IMR-90 (cell line): ENCODE measurements at regions not wholly inside any gene's neighbourhood (a gene's known extent, or its start where the extent isn't known, plus 50 kb on each side); places are given as distances from the start of the nearest gene placed in this dataset.
"Not testable (repeated sequence)": the region's sequence is repeated elsewhere in the genome, so short reads cannot be mapped to it uniquely, and the experiment has no call there.

Experiments
- BHLHE40 ChIP-seq: fragments of 150-350 bp; IDR thresholded peaks from 2 replicates; pipeline ENCODE4 v1.6.1; 2016; ENCODE audit warnings: mild to moderate bottlenecking, low read depth, low read length
- CEBPB ChIP-seq: IDR thresholded peaks from 2 replicates; pipeline ENCODE4 v1.6.1; 2012; ENCODE audit warnings: low read depth, low read length, improper control_type of control experiment
- CHD1 ChIP-seq: IDR thresholded peaks from 2 replicates; pipeline ENCODE4 v1.6.1; 2012; ENCODE audit warnings: low read depth, low read length, improper control_type of control experiment
- CTCF ChIP-seq: conservative IDR thresholded peaks from 2 replicates; pipeline ENCODE4 v1.5.1; 2012; ENCODE audit warnings: mild to moderate bottlenecking, low read depth, low read length, improper control_type of control experiment
- FOS ChIP-seq: fragments of 150-350 bp; IDR thresholded peaks from 2 replicates; pipeline ENCODE4 v1.6.1; 2016; ENCODE audit warnings: low read depth, low read length
- MAFK ChIP-seq: IDR thresholded peaks from 2 replicates; pipeline ENCODE4 v1.6.1; 2012; ENCODE audit warnings: low read depth, low read length, improper control_type of control experiment
- MAZ ChIP-seq: IDR thresholded peaks from 2 replicates; pipeline ENCODE4 v1.6.1; 2012; ENCODE audit warnings: low read depth, mild to moderate bottlenecking, low read length, improper control_type of control experiment, moderate library complexity, borderline replicate concordance
- POLR2A ChIP-seq: IDR thresholded peaks from 2 replicates; pipeline ENCODE4 v1.6.1; 2012; ENCODE audit warnings: mild to moderate bottlenecking, low read depth, low read length
- RCOR1 ChIP-seq: IDR thresholded peaks from 2 replicates; pipeline ENCODE4 v1.6.1; 2012; ENCODE audit warnings: mild to moderate bottlenecking, low read length, improper control_type of control experiment; ENCODE audit not compliant: insufficient replicate concordance
- RFX5 ChIP-seq: IDR thresholded peaks from 2 replicates; pipeline ENCODE4 v1.8.0; 2012; ENCODE audit warnings: low read depth, mild to moderate bottlenecking, low read length, moderate library complexity
- SMC3 ChIP-seq: fragments of 150-350 bp; IDR thresholded peaks from 2 replicates; pipeline ENCODE4 v1.6.1; 2016; ENCODE audit warnings: low read depth, mild to moderate bottlenecking, antibody characterized with exemption, low read length, moderate library complexity
- USF2 ChIP-seq: fragments of 150-350 bp; IDR thresholded peaks from 2 replicates; pipeline ENCODE4 v1.6.1; 2017; ENCODE audit warnings: mild to moderate bottlenecking, antibody characterized with exemption, low read length, low read depth
- TF ChIP-seq, protein P1 (sequence below): fragments of 150-350 bp; IDR thresholded peaks from 2 replicates; pipeline ENCODE4 v1.6.1; 2016; ENCODE audit warnings: low read depth, mild to moderate bottlenecking, low read length, moderate library complexity, borderline replicate concordance

GRCh38 chr1:149338698-149339097 is 136.1 kb upstream of the NBPF19 start:
- TF ChIP-seq USF2, CTCF, POLR2A, SMC3, RFX5, FOS, CEBPB, RCOR1, MAZ, BHLHE40, CHD1, MAFK: not testable (repeated sequence)
- TF ChIP-seq, protein P1, sequence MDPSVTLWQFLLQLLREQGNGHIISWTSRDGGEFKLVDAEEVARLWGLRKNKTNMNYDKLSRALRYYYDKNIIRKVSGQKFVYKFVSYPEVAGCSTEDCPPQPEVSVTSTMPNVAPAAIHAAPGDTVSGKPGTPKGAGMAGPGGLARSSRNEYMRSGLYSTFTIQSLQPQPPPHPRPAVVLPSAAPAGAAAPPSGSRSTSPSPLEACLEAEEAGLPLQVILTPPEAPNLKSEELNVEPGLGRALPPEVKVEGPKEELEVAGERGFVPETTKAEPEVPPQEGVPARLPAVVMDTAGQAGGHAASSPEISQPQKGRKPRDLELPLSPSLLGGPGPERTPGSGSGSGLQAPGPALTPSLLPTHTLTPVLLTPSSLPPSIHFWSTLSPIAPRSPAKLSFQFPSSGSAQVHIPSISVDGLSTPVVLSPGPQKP: not testable (repeated sequence)
